IPS-15b (cell line): ENCODE measurements at regions not wholly inside any gene's neighbourhood (a gene's known extent, or its start where the extent isn't known, plus 50 kb on each side); places are given as distances from the start of the nearest gene placed in this dataset.

Experiments used
- H3K27me3 ChIP-seq: one replicate; pipeline ENCODE4 v1.6.1; 2013; ENCODE audit warnings: low read length; ENCODE audit not compliant: control insufficient read depth, insufficient read depth
- H3K36me3 ChIP-seq: one replicate; pipeline ENCODE4 v1.6.1; 2013; ENCODE audit warnings: low read length; ENCODE audit not compliant: control insufficient read depth, insufficient read depth
- H3K4me1 ChIP-seq: one replicate; pipeline ENCODE4 v1.6.1; 2013; ENCODE audit warnings: mild to moderate bottlenecking, low read length; ENCODE audit not compliant: control insufficient read depth, insufficient read depth
- H3K4me3 ChIP-seq: one replicate; pipeline ENCODE4 v1.5.1; 2013; ENCODE audit warnings: low read depth, low read length
- H3K9ac ChIP-seq: one replicate; pipeline ENCODE4 v1.6.1; 2013; ENCODE audit warnings: low read depth, mild to moderate bottlenecking, low read length
- H3K9me3 ChIP-seq: one replicate; pipeline ENCODE4 v1.6.1; 2013; ENCODE audit warnings: mild to moderate bottlenecking, low read length; ENCODE audit not compliant: control insufficient read depth, insufficient read depth

DNA sequence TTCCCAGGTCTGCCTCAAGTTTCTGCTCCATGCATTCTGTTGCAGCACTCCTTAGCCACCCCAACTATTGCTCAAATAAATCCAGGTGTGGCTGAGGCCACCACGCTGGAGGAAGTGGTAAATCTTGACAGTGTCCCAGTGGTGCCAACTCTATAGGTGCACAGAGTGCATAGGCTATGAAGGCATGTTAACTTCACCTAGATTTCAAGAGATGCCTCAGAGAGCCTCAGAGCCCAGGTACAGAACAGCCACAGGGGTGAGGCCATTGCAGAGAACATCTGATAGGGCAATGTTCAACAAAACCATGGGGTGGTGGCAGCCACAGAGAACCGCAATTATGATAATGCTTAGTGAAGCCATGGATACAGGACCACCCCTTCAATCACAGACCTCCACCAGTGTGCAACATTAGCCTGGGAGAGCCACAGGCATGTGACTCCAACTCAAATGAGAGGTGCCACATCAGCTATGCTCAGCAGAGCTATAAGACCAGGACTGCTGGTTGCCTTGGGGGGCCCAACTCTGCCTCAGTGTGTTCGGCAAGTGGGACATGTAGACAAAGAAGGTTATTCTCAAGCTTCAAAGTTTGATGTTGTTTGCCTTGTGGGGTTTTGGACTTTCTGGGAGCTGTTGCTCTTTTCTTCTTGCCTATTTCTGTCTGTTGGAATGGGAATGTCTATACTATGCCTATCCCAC, 468.7 kb downstream of the ANKRD50 start:
- Histone ChIP-seq H3K4me1 (no peaks in the 10 kb centered on the region), H3K4me3 (no peak overlapping the region), H3K9me3 (no peaks in the 10 kb centered on the region), H3K9ac (no peak overlapping the region), H3K36me3 (no peaks in the 10 kb centered on the region), H3K27me3 (no peaks in the 10 kb centered on the region)

DNA sequence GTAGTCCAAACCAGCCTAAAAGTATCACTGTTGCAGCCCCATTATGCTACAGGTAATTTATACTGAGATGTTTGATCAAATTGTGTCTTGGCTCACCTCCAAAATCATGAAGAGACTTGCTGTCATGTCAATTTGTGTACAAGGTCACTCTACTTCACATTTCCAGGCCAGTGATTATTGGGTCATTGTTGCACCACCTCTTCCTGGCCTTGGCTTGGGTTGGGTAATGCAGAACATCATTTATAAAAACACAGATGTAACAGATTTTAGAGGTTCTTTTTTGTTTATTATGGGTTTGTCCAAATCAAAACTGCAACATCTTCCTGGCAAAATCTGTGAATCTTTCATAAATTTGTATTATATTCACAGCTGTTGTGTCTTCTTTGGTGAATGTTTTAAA, 459.5 kb downstream of the ANKRD50 start:
- no peaks in the 10 kb centered on the region for H3K4me1 ChIP-seq
- no peaks in the 10 kb centered on the region for H3K9me3 ChIP-seq
- no peak overlapping the region for H3K4me3 ChIP-seq
- no peaks in the 10 kb centered on the region for H3K27me3 ChIP-seq
- no peaks in the 10 kb centered on the region for H3K36me3 ChIP-seq
- no peak overlapping the region for H3K9ac ChIP-seq

DNA sequence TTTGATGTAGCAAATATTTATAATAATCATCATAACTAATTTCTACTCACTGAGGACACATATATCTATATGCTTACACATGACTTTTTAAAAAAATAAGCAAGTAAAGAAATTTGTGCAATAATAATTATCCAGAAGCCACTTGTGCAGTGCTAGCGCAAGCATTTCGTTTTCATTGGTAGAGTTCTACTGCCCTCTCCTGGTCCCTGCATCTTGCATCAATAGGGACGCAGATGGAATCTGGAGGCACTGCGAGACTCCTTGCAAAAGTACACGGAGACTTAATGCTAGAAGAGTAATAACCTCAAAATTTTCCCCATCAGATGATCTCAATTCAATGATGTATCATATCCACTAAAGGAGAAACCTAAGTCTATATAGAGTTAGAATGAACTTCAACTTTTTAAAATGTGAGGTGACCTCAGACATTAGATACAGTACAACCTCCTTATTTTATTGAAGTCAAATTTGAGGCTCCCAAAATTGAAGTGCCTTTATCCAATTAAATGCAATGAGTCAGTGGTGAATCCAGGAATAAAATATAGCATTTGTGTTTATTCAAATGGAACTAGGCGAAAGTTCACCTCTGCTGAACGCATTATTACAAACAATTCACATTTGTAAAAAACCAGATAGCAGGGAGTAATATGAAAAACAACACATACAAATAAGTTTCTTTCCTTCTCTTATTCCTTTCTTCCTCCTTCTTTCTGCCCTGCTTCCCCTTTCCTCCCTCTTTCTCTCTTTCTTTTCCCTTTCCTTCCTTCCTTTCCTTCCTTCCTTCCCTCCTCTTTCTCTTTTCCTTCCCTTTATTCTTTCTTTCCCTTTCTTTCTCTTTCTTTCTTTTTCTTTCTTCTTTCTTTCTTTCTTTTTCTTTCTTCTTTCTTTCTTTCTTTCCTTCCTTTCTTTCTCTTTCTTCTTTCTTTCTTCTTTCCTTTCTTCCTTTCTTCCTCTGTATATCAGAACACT, 450.0 kb downstream of the ANKRD50 start:
- Histone ChIP-seq H3K9me3 (no peaks in the 10 kb centered on the region), H3K9ac (no peak overlapping the region), H3K4me1 (no peaks in the 10 kb centered on the region), H3K27me3 (no peaks in the 10 kb centered on the region), H3K4me3 (no peak overlapping the region), H3K36me3 (no peaks in the 10 kb centered on the region)

DNA sequence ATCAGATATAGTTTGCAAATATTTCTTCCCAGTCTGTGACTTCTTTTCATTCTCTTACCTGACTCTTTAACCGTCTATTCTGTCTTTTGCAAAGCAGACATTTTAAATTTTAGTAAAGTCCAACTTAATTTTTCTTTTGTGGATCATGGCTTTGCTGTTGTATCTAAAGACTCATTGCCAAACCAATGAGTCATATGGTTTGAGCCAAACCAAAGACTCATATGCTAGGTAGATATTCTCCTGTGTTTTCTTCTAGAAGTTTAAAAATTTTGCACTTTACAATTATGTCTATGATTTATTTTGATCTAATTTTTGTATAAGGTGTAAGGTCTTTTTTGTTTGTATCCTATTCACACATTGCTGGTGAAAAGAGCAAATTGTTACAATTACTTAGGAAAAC, 446.8 kb downstream of the ANKRD50 start:
- Histone ChIP-seq H3K9me3 (no peaks in the 10 kb centered on the region), H3K36me3 (no peaks in the 10 kb centered on the region), H3K27me3 (no peaks in the 10 kb centered on the region), H3K9ac (no peak overlapping the region), H3K4me3 (no peak overlapping the region), H3K4me1 (no peaks in the 10 kb centered on the region)

DNA sequence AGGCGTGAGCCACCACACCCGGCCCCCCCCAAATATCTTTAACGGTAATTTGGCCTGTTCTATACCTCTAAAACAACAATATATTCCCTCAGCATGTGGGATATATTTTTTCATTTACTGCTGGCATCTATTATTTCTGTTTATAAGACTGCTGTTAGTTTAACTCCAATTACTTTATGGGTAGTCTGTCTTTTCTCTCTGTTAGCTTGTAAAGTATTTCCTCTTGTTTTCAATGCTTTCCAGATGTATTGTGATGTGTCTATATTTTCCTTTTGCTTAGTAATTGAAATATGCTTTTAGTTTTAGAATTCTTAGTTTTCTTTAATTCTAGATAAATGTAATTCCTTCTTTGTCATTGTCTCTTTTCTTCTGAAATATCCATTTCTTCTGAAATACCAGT, 445.8 kb downstream of the ANKRD50 start:
- Histone ChIP-seq H3K9me3 (no peaks in the 10 kb centered on the region), H3K36me3 (no peaks in the 10 kb centered on the region), H3K4me1 (no peaks in the 10 kb centered on the region), H3K9ac (no peak overlapping the region), H3K4me3 (no peak overlapping the region), H3K27me3 (no peaks in the 10 kb centered on the region)

DNA sequence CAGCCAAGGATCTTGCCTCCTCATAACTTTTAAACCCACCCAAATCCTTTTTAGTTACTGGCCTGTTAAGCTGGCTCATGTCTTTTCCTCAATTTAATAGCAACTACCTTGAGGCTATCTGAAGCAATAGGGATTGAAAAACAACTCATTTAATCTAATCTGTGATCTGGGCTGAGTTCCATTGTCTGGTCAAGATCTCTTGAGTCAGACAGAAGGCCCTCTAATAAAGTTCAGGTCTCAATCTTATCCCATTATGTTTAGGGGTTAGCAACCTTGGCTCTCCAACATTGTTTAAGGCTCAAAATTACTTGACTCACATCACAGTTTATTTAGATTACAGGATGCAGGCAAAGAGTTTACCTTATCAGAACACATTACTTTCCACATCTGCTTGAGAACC, 436.1 kb downstream of the ANKRD50 start:
- Histone ChIP-seq H3K4me1 (no peaks in the 10 kb centered on the region), H3K36me3 (no peaks in the 10 kb centered on the region), H3K4me3 (no peak overlapping the region), H3K27me3 (no peaks in the 10 kb centered on the region), H3K9ac (no peak overlapping the region), H3K9me3 (no peaks in the 10 kb centered on the region)

DNA sequence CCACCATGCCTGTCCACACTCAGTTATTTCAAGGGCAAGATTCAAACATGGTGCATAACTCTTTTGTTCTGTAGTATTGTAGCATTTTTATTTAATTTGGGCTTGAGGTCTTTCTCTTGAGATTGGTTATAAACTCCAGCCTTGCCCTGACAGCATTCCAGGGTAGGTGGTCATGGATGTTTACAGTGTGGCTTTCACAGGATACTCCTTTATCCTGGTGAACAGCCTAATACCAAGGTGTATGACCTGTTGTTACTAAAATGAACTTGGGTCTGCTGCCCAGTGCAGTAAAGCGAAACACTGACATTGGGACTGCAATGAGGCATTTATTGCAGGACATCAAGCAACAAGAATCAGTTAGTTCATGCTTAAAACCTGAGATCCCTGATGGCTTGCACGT, 434.8 kb downstream of the ANKRD50 start:
- H3K4me3 ChIP-seq, result no peak overlapping the region
- H3K9ac ChIP-seq, result no peak overlapping the region
- no peaks in the 10 kb centered on the region for H3K9me3 ChIP-seq
- H3K27me3 ChIP-seq, result no peaks in the 10 kb centered on the region
- no peaks in the 10 kb centered on the region for H3K4me1 ChIP-seq
- H3K36me3 ChIP-seq, result no peaks in the 10 kb centered on the region

DNA sequence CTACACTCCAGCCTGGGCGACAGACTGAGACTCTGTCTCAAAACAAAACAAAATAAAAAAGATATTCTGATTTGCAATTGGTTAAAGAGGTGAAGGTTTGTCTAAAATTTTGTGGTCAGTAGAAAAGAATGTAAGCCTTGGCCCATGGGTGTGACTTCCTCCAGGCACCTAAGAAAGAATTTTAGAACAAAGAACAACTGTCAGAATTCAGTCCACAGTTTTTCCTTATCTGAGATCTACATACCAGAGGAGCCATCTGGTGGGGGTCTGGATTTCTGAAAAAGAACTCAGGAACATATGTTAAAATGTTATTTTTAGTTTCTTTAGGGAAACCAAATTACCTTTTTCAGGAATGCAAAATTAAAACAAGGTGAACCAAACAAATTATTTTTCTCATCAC, 434.1 kb downstream of the ANKRD50 start:
- Histone ChIP-seq H3K27me3 (no peaks in the 10 kb centered on the region), H3K9ac (no peak overlapping the region), H3K4me3 (no peak overlapping the region), H3K36me3 (no peaks in the 10 kb centered on the region), H3K9me3 (no peaks in the 10 kb centered on the region), H3K4me1 (no peaks in the 10 kb centered on the region)

DNA sequence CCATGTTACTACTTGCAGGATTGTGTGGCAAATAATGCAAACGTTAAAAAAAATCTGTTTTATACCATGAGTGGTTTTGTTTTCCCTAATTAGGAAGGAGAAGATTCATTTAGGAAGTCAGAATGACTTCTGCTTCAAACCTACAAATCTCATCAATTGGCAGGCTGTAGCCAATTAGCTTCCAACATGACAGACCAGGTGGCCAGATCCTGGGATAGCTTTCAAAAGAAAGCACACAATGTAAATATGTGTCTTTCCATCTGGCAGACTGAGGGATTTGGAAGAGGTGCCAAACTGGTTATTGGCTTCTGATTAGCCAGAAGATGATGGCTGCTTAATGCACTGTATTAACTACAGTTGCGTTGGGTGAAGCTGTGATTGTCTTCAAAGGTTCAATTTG, 432.8 kb downstream of the ANKRD50 start:
- Histone ChIP-seq H3K9ac (no peak overlapping the region), H3K36me3 (no peaks in the 10 kb centered on the region), H3K4me1 (no peaks in the 10 kb centered on the region), H3K9me3 (no peaks in the 10 kb centered on the region), H3K4me3 (no peak overlapping the region), H3K27me3 (no peaks in the 10 kb centered on the region)

DNA sequence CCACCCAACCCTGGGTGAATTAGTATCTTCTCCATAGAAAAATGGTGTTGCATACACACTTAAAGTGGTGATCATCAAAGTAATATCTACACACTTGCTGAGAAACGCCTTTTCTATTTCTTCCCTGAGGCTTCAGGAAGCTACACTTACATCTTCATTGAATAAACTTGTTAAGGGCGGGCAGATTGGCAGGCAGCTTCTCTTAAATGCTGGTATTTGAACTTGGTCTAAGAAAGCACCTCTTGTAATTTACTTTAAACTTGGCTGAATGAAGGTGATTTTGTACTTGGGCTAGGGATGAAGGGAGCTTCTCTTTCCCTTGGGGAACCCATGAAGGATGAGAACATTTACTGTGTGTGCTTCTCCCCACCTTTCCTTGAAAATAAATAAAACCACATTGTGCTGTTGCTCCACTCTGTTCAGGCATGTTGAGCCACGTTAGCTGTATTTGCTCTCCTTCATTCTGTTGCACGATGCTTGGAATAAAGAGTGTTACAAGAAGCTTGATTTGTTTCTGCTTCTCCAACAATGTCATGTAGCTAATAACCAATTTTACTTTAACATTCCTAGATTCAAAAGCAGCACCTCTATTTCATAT, 430.1 kb downstream of the ANKRD50 start:
- no peak overlapping the region for H3K4me3 ChIP-seq
- no peaks in the 10 kb centered on the region for H3K36me3 ChIP-seq
- no peaks in the 10 kb centered on the region for H3K4me1 ChIP-seq
- H3K9ac ChIP-seq, result no peak overlapping the region
- no peaks in the 10 kb centered on the region for H3K27me3 ChIP-seq
- no peaks in the 10 kb centered on the region for H3K9me3 ChIP-seq

DNA sequence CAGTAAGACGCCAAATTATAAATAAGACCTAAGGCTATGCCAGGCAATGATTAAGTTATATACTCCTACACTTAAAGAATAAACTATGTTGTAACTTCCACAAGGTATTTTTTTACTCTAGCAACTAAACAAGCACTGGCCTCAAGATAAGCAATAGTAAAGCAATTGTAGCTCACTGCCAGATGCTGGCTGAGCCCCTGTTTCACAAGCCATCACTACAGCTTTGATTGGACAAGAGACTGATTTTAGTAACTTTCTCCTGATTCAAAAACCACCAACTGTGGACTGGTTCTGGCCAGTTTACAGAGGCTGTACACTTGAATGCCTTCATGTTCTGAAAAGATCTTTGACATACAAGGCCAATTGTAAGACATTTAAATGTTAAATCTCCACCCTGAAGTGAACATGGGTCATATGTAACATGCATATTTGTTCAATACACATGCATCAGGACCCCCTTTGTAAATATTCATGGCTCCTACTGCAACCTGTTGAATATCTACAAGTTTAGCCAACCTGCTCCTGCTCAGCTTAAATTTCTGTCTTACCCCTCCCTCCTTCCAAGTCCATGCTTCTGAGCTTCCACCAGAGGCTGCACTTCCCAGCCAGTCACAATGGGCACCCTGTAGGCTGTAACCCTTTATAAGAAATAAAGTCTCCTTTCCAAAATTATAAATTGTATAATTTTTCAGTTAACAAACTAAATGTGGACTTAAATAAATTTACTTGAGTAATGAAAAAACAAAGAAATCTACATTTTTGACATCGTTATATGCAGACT, 423.6 kb downstream of the ANKRD50 start:
- Histone ChIP-seq H3K27me3 (no peaks in the 10 kb centered on the region), H3K36me3 (no peaks in the 10 kb centered on the region), H3K9ac (no peak overlapping the region), H3K4me3 (no peak overlapping the region), H3K4me1 (no peaks in the 10 kb centered on the region), H3K9me3 (no peaks in the 10 kb centered on the region)
